ENCODE measurements at regions not wholly inside any gene's neighbourhood (a gene's known extent, or its start where the extent isn't known, plus 50 kb on each side); places are given as distances from the start of the nearest gene placed in this dataset.

DNA sequence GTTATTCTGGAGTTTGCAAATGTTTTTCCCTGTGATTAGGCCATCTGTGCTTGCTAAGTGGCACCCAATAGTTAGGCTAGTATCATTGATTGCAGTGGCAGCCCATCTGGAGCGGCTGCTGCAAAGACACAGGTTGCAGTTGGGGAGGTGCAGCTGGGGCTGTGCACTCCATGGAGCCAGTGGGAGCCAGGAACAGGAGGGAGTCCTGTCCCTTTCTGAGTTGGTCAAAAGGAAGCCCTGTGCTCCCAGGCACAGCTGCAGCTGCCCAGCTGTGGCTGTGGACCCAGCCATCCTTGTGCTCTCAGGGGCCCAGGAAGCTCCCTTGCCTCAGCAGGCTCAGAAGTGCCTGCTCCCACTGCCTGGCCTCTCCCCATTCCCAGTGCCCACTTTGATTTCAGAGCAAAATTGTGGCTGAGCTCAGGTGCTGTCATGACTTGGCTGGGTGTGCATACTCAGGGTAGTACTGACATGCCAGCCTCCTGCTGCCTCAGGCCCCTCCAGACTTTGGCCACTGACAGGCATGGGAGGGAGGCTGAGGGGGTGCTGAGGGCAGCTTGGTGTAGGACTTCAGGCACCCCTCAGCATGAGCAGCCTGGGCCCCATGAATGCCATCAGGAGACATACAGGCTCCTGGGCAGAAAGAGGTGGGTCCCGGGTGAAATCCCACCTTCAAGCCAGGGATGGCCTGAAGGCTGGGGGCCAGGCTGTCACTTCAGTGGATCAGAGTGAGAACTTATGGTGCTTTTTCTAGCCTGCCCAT is 270.6 kb downstream of the PCDH20 start:
- Histone ChIP-seq H3K27ac (no peak overlapping the region), H3K4me3 (no peak overlapping the region), H3K36me3 (no peaks in the 10 kb centered on the region), H3K4me1 (no peaks in the 10 kb centered on the region), H3K27me3 (no peaks in the 10 kb centered on the region), H3K9me3 (no peaks in the 10 kb centered on the region)
- no peak for TF ChIP-seq POLR2A (IDR thresholded peaks at IDR 0.05)
- TF ChIP-seq, protein P1, sequence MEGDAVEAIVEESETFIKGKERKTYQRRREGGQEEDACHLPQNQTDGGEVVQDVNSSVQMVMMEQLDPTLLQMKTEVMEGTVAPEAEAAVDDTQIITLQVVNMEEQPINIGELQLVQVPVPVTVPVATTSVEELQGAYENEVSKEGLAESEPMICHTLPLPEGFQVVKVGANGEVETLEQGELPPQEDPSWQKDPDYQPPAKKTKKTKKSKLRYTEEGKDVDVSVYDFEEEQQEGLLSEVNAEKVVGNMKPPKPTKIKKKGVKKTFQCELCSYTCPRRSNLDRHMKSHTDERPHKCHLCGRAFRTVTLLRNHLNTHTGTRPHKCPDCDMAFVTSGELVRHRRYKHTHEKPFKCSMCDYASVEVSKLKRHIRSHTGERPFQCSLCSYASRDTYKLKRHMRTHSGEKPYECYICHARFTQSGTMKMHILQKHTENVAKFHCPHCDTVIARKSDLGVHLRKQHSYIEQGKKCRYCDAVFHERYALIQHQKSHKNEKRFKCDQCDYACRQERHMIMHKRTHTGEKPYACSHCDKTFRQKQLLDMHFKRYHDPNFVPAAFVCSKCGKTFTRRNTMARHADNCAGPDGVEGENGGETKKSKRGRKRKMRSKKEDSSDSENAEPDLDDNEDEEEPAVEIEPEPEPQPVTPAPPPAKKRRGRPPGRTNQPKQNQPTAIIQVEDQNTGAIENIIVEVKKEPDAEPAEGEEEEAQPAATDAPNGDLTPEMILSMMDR (IDR thresholded peaks at IDR 0.05) = no peak
- no peak for TF ChIP-seq POLR2AphosphoS5 (IDR thresholded peaks at IDR 0.05; ENCODE audit: insufficient read depth in 1 of 2, low read depth in 1 of 2)
- DNase-seq (ENCODE audit: extremely low spot score in 2 of 2) = no peak
- intact Hi-C loops (cut with DNase I) = no loop called here

DNA sequence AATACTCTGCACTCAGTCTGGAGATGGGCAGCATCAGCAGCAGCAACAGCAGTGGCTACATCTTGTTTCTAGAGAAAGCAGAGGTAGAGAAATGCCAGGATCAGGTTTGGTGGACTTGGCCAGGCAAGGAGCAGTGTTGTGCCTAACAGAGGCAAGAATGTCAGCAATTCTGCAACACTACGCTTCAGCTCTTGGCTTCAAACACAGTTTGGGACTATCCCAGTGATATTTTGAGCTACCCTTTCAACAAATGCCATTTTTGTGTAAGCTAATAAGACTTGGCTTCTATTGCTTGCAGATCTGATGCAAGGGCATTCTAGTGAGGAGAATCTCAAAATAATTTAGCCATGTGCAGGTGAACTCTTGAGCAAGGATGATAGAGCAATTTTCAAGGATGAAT is 271.3 kb downstream of the PCDH20 start:
- no peak for TF ChIP-seq POLR2A (IDR thresholded peaks at IDR 0.05)
- TF ChIP-seq, protein P1 (IDR thresholded peaks at IDR 0.05) = no peak
- no peak for TF ChIP-seq POLR2AphosphoS5 (IDR thresholded peaks at IDR 0.05; ENCODE audit: insufficient read depth in 1 of 2, low read depth in 1 of 2)
- H3K4me3 ChIP-seq = no peak overlapping the region
- no peak overlapping the region for H3K27ac ChIP-seq
- H3K27me3 ChIP-seq = no peaks in the 10 kb centered on the region
- no peaks in the 10 kb centered on the region for H3K9me3 ChIP-seq
- no peaks in the 10 kb centered on the region for H3K36me3 ChIP-seq
- intact Hi-C loops (cut with DNase I) = no loop called here
- DNase-seq (ENCODE audit: extremely low spot score in 2 of 2) = no peak
- H3K4me1 ChIP-seq = no peaks in the 10 kb centered on the region

GRCh38 chr13:61142506-61142905 is 273.1 kb downstream of the PCDH20 start:
- DNase-seq (ENCODE audit: extremely low spot score in 2 of 2) = no peak
- no peaks in the 10 kb centered on the region for H3K9me3 ChIP-seq
- no peak for TF ChIP-seq POLR2A (IDR thresholded peaks at IDR 0.05)
- TF ChIP-seq, protein P1 (IDR thresholded peaks at IDR 0.05) = no peak
- no peak for TF ChIP-seq POLR2AphosphoS5 (IDR thresholded peaks at IDR 0.05; ENCODE audit: insufficient read depth in 1 of 2, low read depth in 1 of 2)
- no peaks in the 10 kb centered on the region for H3K27me3 ChIP-seq
- no peaks in the 10 kb centered on the region for H3K36me3 ChIP-seq
- no peak overlapping the region for H3K27ac ChIP-seq
- intact Hi-C loops (cut with DNase I) = no loop called here
- H3K4me3 ChIP-seq = no peak overlapping the region
- H3K4me1 ChIP-seq = no peaks in the 10 kb centered on the region

- no peaks in the 10 kb centered on the region for H3K9me3 ChIP-seq
- no peak for DNase-seq (ENCODE audit: extremely low spot score in 2 of 2)
- intact Hi-C loops (cut with DNase I) = no loop called here
- TF ChIP-seq, protein P1 (IDR thresholded peaks at IDR 0.05) = no peak
- no peak for TF ChIP-seq POLR2AphosphoS5 (IDR thresholded peaks at IDR 0.05; ENCODE audit: insufficient read depth in 1 of 2, low read depth in 1 of 2)
- no peak for TF ChIP-seq POLR2A (IDR thresholded peaks at IDR 0.05)
- no peaks in the 10 kb centered on the region for H3K27me3 ChIP-seq
- H3K36me3 ChIP-seq = no peaks in the 10 kb centered on the region
- H3K4me1 ChIP-seq = no peaks in the 10 kb centered on the region
- no peak overlapping the region for H3K27ac ChIP-seq
- H3K4me3 ChIP-seq = no peak overlapping the region
Measured at GRCh38 chr13:61138857-61139256, 276.8 kb downstream of the PCDH20 start.

- DNase-seq (ENCODE audit: extremely low spot score in 2 of 2) = no peak
- Histone ChIP-seq H3K4me3 (no peak overlapping the region), H3K27me3 (no peaks in the 10 kb centered on the region), H3K9me3 (no peaks in the 10 kb centered on the region), H3K36me3 (no peaks in the 10 kb centered on the region), H3K27ac (no peak overlapping the region), H3K4me1 (no peaks in the 10 kb centered on the region)
- intact Hi-C loops (cut with DNase I) = no loop called here
- TF ChIP-seq POLR2AphosphoS5 (IDR thresholded peaks at IDR 0.05; ENCODE audit: insufficient read depth in 1 of 2, low read depth in 1 of 2) = no peak
- TF ChIP-seq, protein P1 (IDR thresholded peaks at IDR 0.05) = no peak
- TF ChIP-seq POLR2A (IDR thresholded peaks at IDR 0.05) = no peak
Measured at GRCh38 chr13:61136515-61136914, 279.1 kb downstream of the PCDH20 start.

Data from vagina (tissue), 2 donors.